ENCODE measurements at regions not wholly inside any gene's neighbourhood (a gene's known extent, or its start where the extent isn't known, plus 50 kb on each side); places are given as distances from the start of the nearest gene placed in this dataset.

DNA sequence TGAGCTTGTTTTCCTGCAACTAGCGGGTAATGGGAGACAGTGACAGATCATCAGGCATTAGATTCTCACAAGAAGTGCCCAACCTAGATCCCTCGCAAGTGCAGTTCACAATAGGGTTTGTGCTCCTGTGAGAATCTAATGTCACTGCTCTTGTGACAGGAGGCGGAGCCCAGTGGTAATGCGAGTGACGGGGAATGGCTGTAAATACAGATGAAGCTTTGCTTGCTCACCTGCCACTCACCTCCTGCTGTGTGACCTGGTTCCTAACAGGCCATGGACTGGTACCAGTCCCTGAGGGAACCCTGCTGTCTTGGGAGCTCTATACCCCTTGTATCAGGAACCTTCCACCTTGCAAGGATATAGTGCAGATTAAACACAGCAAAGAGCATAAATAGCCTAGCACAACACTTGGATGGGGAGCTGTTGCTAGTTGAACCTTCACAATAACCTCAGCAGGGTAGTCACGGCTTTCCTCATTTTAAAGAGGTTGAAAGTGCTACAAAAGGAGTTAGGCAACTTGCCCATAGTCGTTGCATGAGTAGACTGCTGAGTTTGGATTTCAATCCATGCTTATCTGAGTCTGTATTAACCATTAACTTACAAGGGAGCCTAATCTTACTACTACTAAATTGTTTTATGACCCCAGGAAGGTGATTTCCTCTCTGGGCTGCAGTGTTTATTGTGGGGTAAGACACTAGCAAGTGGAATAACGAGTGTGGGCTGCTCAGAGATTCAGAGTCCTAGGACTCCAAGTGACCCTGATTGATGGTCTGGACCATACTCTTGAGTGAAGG lies 156.6 kb upstream of the ZFHX3 start:
- DNase-seq = no peak

DNA sequence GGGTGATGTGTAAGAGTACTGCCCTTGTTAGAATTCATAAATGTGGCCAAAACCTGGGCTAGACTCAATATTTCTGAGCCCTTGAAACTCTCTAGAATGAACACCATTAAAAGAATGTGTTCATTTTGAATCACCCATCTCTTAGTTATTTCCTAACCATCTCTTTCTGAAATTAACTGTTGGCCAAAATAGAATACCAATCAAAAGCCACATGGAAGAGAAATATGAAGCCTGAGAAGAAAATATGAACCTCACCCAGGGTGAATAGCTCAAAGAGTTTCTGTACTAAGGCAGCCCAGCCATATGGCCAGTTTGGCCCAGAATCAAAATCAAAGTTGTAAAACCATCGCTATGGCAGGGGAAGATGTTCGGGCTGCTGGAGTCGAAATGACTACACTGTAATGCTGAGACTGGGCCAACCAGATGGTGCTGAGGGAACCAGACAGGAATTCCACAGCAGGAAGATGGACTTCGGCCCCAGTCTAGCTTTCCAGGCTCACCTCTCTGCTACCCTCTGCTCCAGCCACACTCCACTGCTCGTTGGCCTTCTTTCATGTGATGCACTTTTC lies 154.3 kb upstream of the ZFHX3 start:
- DNase-seq = no peak

DNA sequence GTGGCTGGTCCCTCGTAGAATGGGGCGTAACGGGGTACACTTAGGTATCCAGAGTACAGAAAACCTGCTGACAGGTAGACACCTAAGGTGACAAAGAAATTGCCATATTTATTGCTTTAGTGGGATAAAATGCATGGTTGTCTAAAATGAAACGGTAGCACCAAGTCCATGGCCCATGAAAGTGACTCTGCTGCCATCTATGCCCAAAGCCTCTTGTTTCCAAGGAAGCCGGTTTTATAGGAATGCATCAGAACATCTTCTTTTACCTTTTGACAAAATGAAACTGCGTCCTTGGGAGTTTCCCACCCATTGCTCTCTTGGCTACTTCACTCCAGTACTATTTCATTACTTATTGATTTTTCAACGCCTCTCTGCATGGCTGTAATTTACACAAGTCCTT lies 151.3 kb upstream of the ZFHX3 start:
- DNase-seq = no peak

- DNase-seq = no peak
These were observed 150.6 kb upstream of the ZFHX3 start for GRCh38 chr16:73198481-73198880.

- DNase-seq = no peak
These were observed 149.7 kb upstream of the ZFHX3 start for GRCh38 chr16:73197598-73197997.

GRCh38 chr16:73196670-73197069 lies 148.7 kb upstream of the ZFHX3 start:
- peak; percentile 28 for DNase-seq

DNA sequence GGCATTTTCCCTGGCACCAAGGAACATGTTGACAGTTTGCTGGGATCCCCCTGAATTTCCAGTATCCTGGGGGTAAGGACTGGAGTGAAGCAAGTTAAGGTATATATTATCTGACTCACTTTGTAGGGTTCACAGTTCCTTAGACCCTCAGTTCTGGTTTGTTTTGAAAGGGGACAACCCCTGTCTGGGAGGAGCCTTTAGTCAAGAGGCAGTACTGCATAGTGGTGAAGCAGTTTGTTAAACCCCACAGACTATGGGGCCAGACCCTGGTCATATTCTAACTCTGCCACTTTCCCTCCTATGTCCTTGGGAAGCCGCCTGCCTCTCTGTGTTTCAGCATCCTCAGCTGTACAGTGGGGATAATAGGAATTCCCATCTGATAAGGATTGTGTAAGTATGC lies 145.5 kb upstream of the ZFHX3 start:
- no peak for DNase-seq

- DNase-seq = no peak
These were observed 144.4 kb upstream of the ZFHX3 start for GRCh38 chr16:73192232-73192894.

- DNase-seq = no peak
These were observed 143.7 kb upstream of the ZFHX3 start for GRCh38 chr16:73191660-73192046.

DNA sequence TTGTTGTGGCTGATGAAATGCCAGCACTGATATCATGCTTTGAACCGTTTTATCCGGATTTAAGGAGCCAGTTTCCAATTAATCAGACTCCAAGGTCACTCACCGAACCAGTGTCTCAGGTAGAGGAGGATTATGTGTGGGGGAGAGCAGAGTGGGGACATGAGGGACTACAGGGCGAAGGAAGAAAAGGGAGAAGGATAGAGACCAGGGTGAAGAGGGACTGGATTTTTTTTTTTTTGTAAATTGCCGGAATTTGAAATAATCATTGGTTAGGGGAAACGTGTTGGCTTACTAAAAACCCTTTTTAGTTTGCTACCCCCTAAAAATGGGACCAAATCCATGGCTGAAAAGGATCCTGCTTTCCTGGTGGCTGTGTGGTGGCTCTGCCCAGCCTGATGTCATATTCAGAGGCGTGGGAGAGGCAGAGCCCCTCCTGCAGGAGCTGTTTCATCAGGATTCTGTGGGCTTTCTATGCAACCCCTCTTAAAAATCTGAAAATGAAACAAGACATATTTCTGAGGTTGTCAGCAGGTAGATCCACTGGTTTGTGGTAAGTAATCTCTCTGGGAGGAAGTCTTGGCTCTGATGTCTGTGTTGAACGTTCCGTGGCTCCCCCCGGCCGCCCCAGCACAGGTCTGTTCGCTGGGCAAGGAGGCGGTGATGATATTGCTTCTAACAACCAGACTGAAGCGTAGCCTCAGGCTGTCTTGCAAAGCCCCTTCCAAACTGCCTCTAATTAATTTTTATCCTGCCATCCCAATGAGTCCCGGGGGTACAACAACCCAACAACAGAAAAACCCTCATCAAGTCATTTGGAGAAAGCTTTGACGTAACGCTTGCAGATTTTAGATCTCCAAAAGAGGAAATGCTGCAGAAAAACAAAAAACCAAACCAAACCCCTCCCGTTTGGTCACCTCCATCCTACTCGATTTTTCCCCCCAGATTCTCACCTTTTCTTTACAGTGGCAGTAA lies 143.0 kb upstream of the ZFHX3 start:
- no peak for DNase-seq

GRCh38 chr16:73190256-73190655 lies 142.3 kb upstream of the ZFHX3 start:
- DNase-seq = no peak

DNA sequence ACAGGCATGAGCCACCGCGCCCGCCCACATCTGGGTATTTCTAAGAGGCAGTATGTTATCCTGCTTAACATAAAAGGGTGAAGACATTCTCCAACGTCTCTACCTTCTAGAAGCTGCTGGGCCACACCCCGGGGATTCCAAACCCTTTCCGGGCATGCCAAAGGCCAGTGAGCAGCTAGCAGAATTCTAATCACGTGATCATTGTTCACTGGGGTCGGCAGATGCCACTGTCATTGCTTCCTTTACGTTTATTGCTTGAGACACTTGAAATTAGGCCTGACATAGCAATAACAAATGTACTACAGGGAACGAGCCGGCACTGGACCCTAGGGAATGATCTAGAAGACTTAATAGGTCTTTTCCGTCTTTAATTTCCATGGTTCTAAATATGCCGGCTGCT lies 141.2 kb upstream of the ZFHX3 start:
- DNase-seq = no peak

GRCh38 chr16:73186752-73187601 lies 139.0 kb upstream of the ZFHX3 start:
- DNase-seq = no peak

DNA sequence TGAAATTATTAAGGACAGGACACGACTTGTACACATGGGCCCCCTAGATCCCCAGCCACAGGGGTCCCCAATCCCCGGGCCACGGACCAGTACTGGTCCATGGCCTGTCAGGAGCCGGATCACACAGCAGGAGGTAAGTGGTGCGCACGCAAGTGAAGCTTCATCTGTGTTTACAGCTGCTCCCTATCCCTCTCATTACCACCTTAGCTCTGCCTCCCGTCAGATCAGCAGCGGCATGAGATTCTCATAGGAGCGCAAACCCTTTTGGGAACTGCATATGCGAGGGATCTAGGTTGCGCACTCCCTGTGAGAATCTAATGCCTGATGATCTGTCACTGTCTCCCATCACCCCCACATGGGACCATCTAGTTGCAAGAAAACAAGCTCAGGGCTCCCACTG lies 137.8 kb upstream of the ZFHX3 start:
- no peak for DNase-seq

DNA sequence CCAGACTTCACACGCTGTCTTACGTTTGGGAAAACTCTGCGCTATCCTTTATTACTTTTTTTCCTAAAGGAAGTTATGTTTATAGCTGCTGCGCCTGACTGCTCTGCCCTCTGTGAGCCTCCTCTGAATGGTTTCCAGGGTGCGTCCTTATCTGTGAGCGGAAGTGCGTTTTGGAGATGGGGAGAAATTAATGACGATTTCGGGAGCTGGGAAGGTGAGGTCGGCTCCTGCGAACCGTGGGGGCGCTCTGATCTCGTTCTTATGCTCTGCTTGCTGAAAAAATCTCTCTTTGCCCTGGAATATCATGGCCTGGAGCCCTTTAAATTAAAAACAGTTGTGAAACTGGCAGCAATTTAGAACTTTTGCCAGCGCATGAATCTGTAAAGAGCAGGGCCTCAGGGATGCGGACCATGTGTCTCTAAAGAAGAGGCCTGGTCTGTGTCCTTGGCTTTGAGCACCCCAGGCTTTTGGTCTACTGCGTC lies 135.7 kb upstream of the ZFHX3 start:
- DNase-seq = no peak

DNA sequence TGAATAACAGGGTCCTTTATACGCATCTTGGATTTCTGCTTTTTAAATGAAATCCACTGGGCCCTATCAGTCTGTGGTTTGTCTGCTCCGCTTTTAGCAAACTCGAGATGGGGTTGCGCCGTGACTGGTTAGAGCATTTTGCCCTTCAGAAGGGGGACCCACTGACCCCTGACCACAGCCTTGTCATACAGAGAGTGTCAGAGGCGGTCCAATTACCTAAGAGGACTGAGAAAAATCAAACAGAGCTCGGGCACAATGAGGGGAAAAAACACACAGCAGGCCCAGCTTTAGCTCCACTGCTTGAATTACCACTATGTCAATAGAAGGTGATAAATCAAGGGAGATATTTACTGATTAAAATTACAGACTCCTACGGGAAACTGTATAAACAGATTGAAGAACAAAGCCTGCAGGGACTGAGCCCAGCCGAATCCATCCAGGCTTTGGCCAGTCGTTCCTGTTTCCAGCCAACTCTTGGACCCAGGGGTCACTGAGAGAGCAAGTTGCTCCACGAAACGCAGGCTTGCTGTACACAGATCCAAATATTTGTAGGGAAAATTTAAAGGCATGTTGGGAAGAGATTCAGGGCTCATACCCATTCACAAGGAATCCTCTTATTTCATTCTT lies 131.9 kb upstream of the ZFHX3 start:
- no peak for DNase-seq

- DNase-seq = no peak
These were observed 129.9 kb upstream of the ZFHX3 start for GRCh38 chr16:73177729-73178295.

- no peak for DNase-seq
These were observed 128.7 kb upstream of the ZFHX3 start for GRCh38 chr16:73176577-73177013.

DNA sequence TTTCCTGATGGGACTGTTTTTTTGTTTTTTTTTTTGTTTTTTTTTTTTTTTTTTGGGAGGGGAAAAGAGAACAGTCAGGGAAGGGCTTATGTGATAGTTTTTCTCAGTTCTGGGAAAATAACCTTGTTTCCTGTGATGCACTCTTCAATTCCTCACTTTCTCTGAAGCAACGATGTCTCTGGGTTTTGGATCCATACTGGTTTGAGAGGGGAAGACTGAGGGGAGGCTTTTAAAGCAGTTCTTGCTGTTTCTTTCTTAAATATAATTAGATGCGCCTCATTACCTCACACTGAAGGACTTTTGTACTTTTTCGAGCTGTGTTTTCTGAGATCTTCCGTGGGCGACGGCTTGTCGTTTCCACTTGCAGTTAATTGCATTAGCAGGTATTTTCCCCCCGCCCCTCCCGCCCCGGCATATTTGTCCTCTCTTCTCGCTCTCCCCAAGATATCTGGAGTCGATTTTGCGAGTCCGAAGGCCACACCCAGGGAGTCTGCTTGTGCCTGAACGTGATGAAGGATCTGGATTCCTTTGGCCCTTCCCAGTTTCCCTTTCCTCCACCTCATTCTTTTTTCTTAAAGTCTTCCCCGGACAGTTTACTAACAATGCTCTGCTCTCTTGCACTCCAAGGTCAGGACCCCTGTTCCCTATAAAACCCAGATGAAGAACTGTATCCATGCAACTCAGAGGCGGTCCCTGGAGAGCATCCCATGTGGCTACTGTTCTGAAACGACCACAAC lies 125.2 kb upstream of the ZFHX3 start:
- no peak for DNase-seq

- no peak for DNase-seq
These were observed 124.5 kb upstream of the ZFHX3 start for GRCh38 chr16:73172241-73172972.

All from activated CD4-positive, alpha-beta T cell treated with anti-CD3 and anti-CD28 coated beads for 48 hours (primary cell).